Middle frontal gyrus (tissue), 1 donor: ENCODE measurements at regions not wholly inside any gene's neighbourhood (a gene's known extent, or its start where the extent isn't known, plus 50 kb on each side); places are given as distances from the start of the nearest gene placed in this dataset.
"Not testable (repeated sequence)": the region's sequence is repeated elsewhere in the genome, so short reads cannot be mapped to it uniquely, and the experiment has no call there.

Experiments
- DNase-seq: peaks from one replicate; pipeline ENCODE4 v3.0.0-alpha.2; 2015; ENCODE audit warnings: low spot score; ENCODE audit errors: extremely low spot score

DNA sequence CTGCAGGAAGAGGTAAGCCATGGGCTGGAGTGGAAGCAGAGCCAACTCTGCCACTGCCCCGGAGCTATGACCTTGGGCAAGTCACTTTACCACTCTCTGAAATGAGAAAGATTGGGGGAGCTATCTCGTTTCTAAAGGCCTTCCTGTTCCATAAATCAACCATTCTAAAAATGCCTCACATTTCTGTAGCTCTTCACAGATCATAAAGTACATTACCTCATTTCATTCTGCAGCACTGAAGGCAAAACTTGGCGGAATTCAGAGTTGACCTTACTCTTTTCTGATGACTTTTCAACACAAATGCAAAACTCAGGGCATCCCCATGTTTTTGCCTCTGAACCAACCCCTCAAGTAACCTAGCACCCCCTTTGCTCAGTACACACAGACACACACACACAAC lies 404.0 kb upstream of the NFIA start:
- no peak for DNase-seq

DNA sequence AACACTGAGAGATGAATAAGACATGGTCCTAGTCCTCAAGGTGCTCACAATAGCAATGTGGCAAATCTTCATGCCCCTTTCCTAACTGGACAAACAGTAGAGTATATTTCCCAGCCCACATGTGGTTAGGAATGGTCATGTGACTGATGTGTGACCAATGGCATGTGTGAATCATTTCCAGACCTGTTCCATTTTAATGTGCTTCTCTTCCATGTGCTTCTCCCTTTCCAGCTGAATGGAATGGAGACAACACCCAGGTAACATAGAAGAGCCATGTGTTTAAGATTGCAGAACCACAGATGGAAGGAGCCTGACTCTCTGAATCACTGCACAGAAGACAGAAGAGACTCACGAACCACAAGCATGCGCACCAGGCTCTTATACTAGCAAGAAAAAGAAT lies 409.9 kb upstream of the NFIA start:
- DNase-seq: no peak

DNA sequence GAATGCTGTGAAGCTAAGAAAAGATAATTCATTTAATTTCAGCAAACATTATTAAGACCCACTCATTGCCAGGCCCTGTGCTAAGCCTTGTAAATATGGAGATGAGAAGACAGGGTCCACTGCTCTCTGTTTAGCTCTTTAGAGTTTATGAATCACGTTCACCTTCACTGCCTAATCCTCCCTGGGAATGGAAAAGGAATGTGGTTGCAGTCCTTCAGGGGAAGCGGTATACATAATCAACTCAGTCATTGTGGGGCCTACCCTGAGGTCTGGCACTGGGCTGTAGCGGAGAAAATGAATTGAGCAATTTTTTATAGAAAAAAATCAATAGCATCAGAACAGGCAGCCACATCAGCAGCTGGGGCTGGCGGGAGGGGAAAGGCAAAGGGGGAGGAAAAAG lies 412.1 kb upstream of the NFIA start:
- no peak for DNase-seq

- DNase-seq: no peak
These were observed 413.8 kb upstream of the NFIA start for GRCh38 chr1:60668585-60668984.

DNA sequence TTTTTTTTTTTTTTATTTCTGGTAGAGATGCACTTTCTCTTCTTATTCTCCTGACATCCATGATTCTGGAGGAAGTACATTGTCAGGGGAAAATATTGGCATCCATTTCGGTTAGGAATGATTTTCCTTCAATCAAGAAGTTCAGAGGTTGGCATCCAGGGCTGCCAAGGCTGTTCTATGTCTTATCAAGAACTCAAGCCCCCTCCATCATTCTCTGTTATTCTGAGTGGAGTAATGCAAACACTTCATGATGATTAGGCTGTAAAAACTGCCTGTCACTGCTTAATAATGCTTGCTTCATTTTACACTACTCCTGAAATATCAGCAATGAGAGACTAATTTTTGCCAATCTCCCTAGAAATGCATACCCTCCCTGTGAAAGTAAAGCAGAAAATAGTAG lies 417.1 kb upstream of the NFIA start:
- DNase-seq: no peak

GRCh38 chr1:60664086-60664625 lies 418.2 kb upstream of the NFIA start:
- no peak for DNase-seq

DNA sequence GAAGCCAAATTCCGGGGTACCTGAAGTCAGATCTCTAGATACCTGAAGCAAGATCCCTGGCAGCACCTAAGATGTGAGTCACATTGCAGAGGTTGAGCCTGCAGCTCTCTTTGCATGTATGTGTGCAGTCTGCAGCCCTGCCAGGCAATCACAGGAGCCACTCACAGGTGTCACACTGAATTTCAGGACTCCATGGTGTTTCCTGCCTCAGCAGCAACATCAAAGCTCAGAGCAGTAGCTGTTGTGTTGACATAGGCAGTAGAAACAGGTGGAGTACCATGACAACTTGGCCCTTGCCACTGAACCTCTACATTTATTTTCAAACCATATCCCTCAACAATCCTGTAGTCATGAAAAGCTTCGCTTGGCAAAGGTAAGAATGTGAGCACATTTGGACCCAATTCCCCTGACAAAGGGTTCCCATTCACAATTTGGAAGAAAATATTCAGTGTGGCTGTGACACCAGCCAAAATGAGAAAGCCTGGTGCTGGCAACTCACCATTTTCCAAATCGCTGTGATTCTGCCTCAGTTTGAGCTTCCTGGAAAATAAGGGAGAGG lies 419.8 kb upstream of the NFIA start:
- no peak for DNase-seq

DNA sequence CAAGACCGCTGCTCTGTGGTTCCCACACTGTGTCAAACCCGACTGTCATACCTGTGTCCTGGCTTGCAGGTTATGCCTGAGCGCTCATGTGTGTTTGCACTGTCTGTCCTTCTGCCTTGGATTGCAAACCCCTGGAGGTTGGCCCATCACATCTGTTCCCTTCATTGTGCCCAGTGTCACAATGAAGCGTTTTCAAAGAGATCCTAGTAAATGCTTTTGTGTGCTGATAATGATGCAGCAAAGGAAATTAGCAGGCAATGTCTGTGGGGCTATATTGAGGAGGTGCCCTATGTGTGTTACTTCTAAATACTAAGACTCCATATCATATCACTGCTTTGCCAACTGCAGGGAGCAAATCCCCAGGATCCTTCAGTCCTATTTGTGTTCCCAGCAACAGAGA lies 424.4 kb upstream of the NFIA start:
- no peak for DNase-seq

DNA sequence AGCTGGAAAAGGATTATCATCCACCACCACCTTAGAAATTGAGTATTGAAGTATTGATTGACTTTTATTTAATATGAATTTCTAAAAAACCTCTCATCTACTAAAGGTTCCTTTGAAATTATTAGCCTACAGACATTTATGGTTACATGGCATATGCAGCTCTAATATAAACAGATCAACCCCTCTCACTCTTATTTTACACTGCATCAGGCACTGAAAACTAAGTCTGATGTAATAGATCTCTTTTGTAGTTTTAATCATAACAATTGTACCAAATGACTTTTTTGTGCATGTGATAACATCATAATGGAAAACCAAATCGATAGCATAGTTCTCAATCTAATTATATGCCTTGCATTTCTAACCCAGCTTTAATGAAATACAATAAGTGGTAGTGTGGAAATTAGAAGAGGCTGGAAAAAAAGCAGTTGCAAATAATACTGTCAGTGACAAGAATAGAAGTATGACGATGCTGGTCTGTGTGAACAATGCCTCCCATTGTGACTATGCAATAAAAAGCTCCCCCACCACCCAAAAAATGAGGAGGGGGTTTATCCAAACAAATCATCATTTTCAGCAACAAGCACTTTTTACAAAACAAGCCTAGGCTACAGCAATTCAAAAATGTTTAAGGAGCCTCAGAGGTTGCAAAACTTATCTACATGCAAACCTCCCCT lies 426.5 kb upstream of the NFIA start:
- DNase-seq: no peak

DNA sequence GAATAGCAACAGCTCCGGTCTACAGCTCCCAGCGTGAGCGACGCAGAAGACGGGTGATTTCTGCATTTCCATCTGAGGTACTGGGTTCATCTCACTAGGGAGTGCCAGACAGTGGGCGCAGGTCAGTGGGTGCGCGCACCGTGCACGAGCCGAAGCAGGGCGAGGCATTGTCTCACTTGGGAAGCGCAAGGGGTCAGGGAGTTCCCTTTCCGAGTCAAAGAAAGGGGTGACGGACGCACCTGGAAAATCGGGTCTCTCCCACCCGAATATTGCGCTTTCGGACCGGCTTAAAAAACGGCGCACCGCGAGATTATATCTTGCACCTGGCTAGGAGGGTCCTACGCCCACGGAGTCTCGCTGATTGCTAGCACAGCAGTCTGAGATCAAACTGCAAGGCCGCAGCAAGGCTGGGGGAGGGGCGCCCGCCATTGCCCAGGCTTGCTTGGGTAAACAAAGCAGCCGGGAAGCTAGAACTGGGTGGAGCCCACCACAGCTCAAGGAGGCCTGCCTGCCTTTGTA lies 442.3 kb upstream of the NFIA start:
- DNase-seq: not testable (repeated sequence)

- no peak for DNase-seq
These were observed 443.1 kb upstream of the NFIA start for GRCh38 chr1:60639287-60639686.

DNA sequence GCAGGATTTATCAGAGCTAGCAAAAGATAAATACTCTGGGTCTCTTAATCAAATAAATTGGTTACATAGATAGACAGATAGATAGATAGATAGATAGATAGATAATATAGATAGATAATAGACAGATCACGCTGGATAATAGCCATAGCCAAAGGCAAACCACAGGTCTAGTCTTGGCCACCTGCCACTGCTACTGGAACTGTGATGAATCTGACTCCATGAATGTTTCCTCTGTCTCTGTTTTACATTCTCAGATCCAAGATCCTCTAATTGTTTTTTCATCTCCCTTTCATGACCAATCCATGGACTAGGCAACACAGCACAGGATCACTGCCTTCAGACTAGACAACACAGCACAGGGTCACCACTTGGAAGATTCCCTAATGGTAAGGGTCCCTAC lies 444.7 kb upstream of the NFIA start:
- DNase-seq: no peak

DNA sequence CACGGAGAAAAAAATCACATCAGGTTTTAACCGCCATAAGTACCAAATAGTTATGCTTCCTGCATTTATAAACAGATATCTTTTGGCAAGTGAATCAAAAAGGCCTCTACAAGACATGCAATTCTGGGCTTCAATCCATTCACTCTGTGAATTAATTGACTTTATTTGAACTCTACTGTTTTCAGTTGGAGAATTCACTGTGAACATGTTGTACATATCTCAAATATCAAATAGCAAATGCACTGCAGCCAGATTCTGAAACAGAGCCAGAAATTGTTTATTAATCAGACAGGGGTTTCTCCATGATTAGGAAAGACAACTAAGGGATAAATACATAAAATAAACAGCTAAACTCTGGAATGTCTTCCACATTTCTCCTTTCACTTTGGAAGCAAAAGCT lies 445.4 kb upstream of the NFIA start:
- DNase-seq: no peak

GRCh38 chr1:60634106-60634505 lies 448.3 kb upstream of the NFIA start:
- no peak for DNase-seq

GRCh38 chr1:60622486-60622885 lies 459.9 kb upstream of the NFIA start:
- DNase-seq: peak; percentile 57

GRCh38 chr1:60621368-60621851 lies 461.0 kb upstream of the NFIA start:
- no peak for DNase-seq

DNA sequence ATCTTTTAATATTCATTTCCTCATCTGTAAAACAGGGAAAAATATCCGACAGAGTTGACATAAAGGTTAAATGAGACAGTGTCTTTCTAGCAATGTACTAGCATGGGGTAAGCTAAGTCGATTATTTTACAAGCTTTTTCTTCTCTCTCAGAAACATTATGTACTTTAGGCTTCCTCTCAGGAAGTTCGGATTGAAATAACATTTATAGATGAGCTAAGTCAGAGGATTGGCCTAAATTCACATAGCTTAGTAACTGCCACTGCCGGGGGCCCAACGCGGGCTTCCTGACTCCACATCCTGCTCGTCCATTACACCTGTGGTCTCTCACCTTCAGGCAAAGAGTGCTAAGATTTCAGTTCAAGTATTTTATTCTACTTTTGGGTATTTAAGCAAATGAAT lies 462.3 kb upstream of the NFIA start:
- no peak for DNase-seq

- no peak for DNase-seq
These were observed 462.8 kb upstream of the NFIA start for GRCh38 chr1:60619581-60619980.

- DNase-seq: no peak
These were observed 466.7 kb upstream of the NFIA start for GRCh38 chr1:60615666-60616065.

GRCh38 chr1:60612790-60613189 lies 469.6 kb upstream of the NFIA start:
- no peak for DNase-seq

- DNase-seq: not testable (repeated sequence)
These were observed 475.4 kb upstream of the NFIA start for GRCh38 chr1:60606921-60607320.

- DNase-seq: no peak
These were observed 481.8 kb upstream of the NFIA start for GRCh38 chr1:60600532-60600931.

GRCh38 chr1:60599574-60599973 lies 482.8 kb upstream of the NFIA start:
- DNase-seq: no peak
